GM19099 (cell line): ENCODE measurements at regions not wholly inside any gene's neighbourhood (a gene's known extent, or its start where the extent isn't known, plus 50 kb on each side); places are given as distances from the start of the nearest gene placed in this dataset.

Experiments
- POLR2A ChIP-seq: IDR thresholded peaks from 3 replicates; pipeline ENCODE4 v1.6.1; 2011; ENCODE audit warnings: low read depth; ENCODE audit not compliant: insufficient read length; ENCODE audit errors: extremely low read depth

DNA sequence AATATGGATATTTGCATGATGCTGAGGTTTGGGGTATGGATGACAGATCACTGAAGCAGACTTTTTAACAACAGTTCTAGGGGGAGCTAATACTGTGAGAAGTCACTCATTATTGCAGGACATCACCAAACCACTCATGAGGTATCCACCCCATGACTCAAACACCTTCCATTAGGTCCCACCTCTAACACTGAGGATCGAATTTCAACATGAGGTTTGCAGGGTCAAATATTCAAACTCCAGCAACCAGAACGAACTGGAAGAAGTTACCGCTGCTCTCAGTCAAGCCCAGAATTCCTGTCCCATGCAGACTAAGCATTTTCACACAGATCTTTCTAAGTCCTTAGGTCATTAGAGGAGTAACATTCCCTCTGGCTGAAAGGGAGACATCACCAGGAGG, 758.9 kb downstream of the UQCRFS1 start:
- TF ChIP-seq POLR2A: no peak

DNA sequence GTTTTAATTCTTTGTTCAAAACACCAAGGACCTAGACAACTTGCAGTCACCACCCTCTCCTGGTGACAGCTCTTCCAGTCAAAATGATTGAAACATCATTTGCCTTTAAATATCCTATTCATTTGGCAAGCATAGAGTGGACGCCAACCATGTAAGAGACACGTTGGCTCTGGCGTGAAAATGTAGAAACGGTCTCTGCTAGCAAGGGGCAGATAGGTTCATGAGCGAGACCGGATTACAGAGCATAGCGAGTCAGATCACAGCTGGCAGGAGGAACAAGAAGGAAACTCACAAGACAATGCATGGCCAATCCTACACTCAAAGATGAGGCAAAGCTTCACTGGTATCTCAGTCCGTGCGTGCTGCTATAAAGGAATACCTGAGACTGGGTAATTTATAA, 759.5 kb downstream of the UQCRFS1 start:
- TF ChIP-seq POLR2A: no peak

DNA sequence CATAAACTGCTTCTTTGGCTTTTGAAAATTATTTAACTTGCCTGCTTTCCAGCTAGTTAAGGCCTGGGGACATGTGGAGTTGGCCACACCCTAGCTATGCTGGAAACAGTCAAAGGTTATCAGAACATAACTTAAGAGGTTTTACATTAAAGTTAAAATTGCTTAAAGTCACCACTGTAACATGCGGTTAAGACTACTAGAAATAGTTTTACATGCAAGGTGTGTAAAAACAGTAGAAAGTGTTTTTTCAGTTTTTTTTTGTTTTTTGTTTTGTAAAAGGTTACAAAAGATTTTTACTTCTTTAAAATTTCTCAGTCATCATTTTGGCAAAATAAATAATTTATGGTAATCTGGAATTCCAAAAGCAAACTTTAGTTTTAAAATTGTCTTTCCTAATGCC, 763.1 kb downstream of the UQCRFS1 start:
- TF ChIP-seq POLR2A: no peak

DNA sequence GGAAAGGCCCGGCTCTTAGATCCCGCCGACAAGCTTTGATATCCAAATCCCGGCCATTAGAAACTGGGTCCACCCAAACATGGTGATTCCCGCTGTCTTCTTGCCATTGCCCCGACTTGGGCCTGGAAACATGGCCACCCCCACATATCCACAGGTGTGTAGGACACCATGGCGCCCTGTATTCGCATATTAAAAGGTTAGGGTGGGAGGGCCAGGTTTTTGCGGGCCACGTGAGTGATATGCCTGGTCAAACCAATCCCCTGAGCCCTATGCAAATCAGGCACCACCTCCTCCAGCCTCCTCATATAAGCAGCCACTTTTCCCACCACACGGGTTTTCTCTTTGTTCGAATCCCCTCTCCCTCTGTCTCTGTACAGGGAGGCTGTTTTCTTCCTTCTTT, 766.4 kb downstream of the UQCRFS1 start:
- TF ChIP-seq POLR2A: no peak

- TF ChIP-seq POLR2A: no peak
Observed at GRCh38 chr19:28445826-28446225, 767.1 kb downstream of the UQCRFS1 start.

DNA sequence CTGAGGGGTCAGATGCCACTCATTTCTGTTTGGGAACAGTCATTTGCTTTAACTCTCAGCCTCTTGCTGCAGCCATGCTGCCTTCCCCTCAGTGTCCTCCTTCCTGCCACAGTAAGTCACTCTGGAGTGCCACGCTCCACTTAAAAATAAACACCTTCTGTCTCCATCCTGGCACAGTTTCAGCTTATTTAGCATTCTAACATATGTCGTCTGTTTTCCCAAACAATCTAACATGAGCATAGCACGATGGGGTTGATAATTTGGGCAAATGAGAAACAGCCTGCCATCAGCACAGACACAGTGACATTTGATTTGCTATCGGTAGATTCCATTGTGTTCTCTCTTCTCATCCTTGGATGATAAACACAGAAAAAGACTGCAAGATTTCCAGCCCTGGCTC, 768.6 kb downstream of the UQCRFS1 start:
- no peak for TF ChIP-seq POLR2A

DNA sequence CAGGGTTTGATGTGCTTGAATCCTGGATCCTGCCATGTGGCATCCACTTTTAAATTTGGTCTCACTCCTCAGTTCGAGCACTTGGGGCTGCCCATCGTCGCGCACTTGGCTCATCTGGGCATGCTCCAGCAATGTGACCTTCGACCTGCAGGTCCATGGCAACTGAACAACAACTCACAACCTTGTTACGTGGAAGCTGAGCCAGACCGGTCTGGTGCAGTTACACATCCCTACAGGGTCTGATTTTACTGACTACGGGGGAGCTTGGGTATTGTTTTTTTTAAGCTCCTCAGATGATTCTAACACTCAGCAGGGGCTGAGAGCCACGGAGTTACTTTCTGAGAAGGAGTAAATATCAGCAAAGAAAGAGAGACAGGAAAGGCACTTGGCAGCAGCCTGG, 769.6 kb downstream of the UQCRFS1 start:
- no peak for TF ChIP-seq POLR2A

DNA sequence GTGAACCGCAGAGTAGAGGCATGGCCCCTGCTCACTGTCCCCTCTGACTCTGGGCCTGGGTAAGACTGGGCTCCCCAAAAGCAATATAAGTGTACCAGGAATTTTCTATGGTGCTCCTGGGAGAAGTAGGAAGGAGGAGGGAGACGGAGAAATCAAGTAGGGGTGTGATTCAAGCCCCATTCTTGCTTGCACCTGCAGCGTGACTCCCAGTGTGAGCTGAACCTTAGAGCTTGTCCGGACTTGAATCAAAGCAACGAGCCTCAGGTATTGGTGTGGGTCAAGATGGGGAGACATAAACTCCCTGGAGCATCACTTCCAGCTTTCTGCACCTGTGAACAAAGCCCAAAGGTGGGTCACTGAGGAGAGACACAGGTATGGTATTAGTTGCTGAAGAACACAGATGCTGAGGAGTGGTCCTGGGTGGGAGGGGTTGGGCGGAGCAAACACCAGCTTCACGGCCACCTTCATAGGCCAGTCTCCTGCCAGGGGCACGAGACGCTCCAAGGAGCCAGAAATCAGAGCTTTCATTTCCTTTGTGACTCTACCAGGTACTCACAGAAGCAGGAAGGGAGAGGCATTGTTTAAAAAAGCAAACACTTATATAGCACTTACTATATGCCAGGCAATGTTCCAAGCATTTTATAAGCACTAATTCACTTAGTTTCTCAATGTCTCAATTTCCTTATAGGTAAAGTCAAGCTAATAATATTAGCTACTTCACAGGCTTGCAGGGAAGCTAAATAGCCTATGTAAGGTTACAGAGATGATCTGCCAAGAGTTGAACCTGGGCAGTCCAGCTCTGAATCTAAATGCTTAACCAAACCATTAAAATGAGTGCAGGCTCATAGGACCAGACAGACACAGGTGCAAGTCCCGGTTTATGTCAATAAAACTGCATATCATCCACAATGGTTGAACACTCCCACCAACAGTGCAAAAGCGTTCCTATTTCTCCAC, 775.3 kb downstream of the UQCRFS1 start:
- no peak for TF ChIP-seq POLR2A

DNA sequence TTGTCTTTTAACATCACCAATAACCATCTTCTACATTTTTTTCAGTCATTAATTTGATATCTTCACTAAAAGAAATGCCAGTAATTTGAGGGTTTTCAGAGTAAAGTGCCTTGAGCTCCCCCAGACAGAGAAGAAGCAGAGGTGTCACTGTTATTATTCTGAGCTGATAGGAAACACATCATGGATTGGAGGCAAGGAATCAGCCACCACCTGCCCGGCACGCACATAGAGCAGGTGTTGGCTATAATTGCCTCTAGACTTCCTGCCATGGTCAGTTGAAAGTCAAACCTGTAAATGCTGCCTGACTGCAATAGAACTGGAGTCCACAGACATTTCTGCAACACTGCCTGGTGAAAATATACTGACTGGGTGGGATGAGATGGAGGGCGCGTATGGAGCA, 776.6 kb downstream of the UQCRFS1 start:
- TF ChIP-seq POLR2A: no peak

DNA sequence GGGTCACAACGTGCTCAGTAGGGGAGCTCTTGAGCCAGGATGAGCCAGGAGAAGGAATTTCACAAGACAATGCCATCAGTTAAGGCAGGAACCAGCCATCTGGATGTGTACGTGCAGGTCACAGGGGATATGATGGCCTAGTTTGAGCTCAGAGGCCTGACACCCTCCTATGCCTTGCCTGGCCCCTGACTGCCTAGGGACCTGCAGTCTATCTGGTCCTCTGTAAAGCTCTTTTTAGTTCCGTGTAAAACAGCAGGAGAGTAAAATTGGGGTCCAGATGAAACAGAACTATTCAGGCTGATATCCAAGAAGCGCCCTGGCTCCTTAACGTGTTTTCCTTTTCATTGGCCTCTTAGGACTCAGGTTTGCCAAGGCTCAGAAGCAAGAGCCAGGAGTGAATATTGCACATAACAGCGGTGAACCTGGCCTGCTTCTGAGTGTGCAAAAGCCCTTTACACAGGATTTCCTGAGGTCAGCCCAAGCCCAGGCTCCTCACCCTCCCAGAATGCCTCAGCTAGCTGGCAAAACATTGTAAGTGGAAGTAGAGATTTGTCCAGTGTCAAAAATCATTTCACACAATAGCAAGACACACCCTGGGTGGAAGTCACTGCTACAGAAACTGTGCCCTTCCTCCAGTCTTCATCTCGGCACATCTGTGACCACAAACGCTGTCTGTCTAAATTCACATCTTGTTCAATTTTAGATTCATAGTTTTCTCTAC, 777.2 kb downstream of the UQCRFS1 start:
- TF ChIP-seq POLR2A: no peak

GRCh38 chr19:28430214-28430613, 782.7 kb downstream of the UQCRFS1 start:
- TF ChIP-seq POLR2A: no peak

DNA sequence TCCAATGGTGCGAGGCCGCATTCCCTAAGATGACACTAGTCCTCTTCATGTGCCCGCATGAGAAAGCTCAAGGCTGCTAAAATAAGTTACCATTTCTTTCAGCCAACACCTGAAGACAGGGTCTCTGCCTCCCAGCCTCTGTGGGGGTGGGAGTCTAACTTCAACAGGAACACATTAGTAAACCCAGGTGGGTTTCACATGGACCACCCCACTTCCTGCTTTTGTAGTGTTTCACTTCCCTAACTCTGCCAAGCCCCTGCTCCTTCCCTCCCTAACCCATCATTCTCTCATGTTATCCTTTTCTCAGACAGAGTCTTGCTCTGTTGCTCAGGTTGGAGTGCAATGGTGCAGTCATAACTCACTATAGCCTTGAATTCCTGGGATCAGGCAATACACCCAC, 783.6 kb downstream of the UQCRFS1 start:
- no peak for TF ChIP-seq POLR2A

DNA sequence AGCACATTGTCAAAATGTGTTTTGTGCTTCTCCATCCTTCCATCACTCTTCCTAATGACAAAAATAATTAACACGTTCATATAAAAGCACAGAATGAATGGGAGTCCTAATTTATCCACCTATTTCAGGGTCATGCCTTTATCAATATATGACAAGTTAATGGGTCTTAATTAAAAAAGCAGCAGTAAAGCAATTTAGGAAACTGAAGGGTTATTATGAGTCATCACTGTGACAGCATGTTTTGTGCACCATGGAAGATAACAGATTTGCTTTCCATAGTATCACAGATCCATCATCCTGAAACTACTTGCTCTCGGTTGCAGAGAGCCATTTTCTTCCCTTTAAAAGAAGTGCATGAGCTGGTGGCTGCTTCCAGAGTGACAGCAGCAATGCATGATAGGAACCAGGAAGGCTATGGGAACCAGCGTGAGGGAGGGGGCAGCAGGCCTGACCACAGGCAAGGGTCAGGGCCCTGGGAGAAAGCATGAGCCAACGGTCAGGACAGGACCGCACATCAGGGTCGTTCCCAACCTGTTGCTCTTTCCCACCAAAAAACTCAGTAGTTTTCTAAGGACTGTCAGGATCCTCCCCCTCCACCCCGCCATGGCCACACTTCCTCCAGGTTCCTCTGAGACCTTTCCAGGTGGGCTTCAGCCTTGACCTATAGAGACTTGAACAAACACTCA, 784.1 kb downstream of the UQCRFS1 start:
- no peak for TF ChIP-seq POLR2A

DNA sequence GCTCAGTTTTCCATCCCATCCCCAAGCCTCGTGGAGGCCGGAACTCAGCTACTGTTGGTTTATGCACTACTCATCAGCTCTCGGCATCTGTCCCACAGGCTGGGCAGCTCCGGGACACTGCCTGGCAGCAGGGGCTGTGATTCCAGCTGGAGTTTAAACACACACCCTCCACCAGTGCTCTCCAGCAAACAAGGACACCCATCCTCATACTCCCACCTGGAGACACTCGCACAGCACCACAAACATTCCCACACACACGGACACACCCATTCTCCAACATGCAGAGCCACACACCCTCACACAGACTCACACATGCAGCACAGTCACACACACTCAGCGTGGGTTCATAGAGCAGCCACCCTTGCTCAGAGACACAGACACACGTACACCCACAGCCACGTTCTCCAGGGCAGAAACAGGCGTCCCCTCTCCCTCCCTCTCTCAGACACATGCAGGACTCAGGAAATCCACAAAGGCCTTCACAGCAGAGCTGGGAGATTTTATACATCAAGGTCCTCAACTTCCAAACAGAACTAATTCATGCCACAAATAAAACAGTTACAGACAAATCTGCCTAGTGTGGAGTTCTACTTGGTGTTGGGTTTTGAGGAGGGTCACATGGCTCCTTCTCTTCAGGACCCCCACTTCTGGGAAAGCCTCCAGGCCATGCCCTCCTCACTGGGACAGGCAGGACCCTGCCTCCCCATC, 785.4 kb downstream of the UQCRFS1 start:
- TF ChIP-seq POLR2A: no peak

DNA sequence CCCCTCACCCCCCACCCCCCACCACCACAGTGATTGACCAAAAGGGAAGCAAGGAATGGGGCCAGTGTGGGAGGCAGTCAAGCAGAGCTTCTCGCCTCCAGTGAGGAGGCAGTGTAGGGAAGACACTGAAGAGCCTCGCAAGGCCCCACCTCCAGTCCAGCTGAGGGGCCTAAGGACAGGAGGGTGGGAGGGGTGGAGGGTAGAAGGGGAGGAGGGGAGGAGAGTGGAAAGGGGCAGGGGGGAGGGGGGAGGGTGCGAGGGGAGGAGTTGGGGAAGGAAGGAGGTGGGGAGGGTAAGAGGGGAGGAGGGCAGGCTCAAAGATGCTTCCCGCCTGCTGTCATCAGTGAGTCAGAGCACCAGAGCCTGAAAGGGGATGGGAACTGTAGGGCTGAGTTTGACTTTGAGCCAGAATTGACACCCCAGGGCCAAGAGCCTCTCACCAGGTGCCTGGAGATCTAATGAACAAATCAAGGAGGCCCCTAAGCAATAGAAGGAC, 786.2 kb downstream of the UQCRFS1 start:
- TF ChIP-seq POLR2A: no peak
